ENCODE measurements at regions not wholly inside any gene's neighbourhood (a gene's known extent, or its start where the extent isn't known, plus 50 kb on each side); places are given as distances from the start of the nearest gene placed in this dataset.

- H2AFZ ChIP-seq (ENCODE audit: low read length): no peak overlapping the region
- H3K9me2 ChIP-seq (replicated peaks; ENCODE audit: insufficient read depth, low read length): no peaks in the 10 kb centered on the region
- no peaks in the 10 kb centered on the region for H3K27me3 ChIP-seq (replicated peaks; ENCODE audit: insufficient read depth, low read length)
- H3K4me2 ChIP-seq (ENCODE audit: low read depth, low read length): no peak overlapping the region
- H3K4me1 ChIP-seq (ENCODE audit: low read length): no peaks in the 10 kb centered on the region
- H3K9me3 ChIP-seq (replicated peaks; ENCODE audit: insufficient read depth, low read length): no peaks in the 10 kb centered on the region
- no peaks in the 10 kb centered on the region for H3F3A ChIP-seq (ENCODE audit: insufficient read depth, low read length)
- no peak overlapping the region for H3K27ac ChIP-seq (ENCODE audit: low read length)
- no peak overlapping the region for H3K4me3 ChIP-seq (ENCODE audit: low read length)
- H3K79me2 ChIP-seq (ENCODE audit: low read length): no peaks in the 10 kb centered on the region
- TF ChIP-seq CTCF (IDR thresholded peaks at IDR 0.05; ENCODE audit: low read length) (no peak), EZH2 (optimal IDR thresholded peaks at IDR 0.05; ENCODE audit: low read depth, low read length) (no peak), EZH2phosphoT487 (IDR thresholded peaks at IDR 0.05; ENCODE audit: low read length) (no peak)
- no peaks in the 10 kb centered on the region for H3K36me3 ChIP-seq (replicated peaks; ENCODE audit: insufficient read depth, low read length)
- no peaks in the 10 kb centered on the region for H4K20me1 ChIP-seq (ENCODE audit: insufficient read depth, low read length)
- DNase-seq: no peak
- no peak overlapping the region for H3K9ac ChIP-seq (ENCODE audit: low read length)
Observed at GRCh38 chr16:59907611-59908010, 1173.5 kb upstream of the GOT2 start.

- H2AFZ ChIP-seq (ENCODE audit: low read length): no peak overlapping the region
- H3K4me2 ChIP-seq (ENCODE audit: low read depth, low read length): no peak overlapping the region
- no peaks in the 10 kb centered on the region for H3K27me3 ChIP-seq (replicated peaks; ENCODE audit: insufficient read depth, low read length)
- H3K4me1 ChIP-seq (ENCODE audit: low read length): no peaks in the 10 kb centered on the region
- no peaks in the 10 kb centered on the region for H3K9me2 ChIP-seq (replicated peaks; ENCODE audit: insufficient read depth, low read length)
- H3K79me2 ChIP-seq (ENCODE audit: low read length): no peaks in the 10 kb centered on the region
- no peaks in the 10 kb centered on the region for H3F3A ChIP-seq (ENCODE audit: insufficient read depth, low read length)
- no peak overlapping the region for H3K4me3 ChIP-seq (ENCODE audit: low read length)
- no peak overlapping the region for H3K27ac ChIP-seq (ENCODE audit: low read length)
- TF ChIP-seq CTCF (IDR thresholded peaks at IDR 0.05; ENCODE audit: low read length): no peak
- no peak for TF ChIP-seq EZH2 (optimal IDR thresholded peaks at IDR 0.05; ENCODE audit: low read depth, low read length)
- TF ChIP-seq EZH2phosphoT487 (IDR thresholded peaks at IDR 0.05; ENCODE audit: low read length): no peak
- no peaks in the 10 kb centered on the region for H3K9me3 ChIP-seq (replicated peaks; ENCODE audit: insufficient read depth, low read length)
- H3K36me3 ChIP-seq (replicated peaks; ENCODE audit: insufficient read depth, low read length): no peaks in the 10 kb centered on the region
- H3K9ac ChIP-seq (ENCODE audit: low read length): no peak overlapping the region
- no peak for DNase-seq
- no peaks in the 10 kb centered on the region for H4K20me1 ChIP-seq (ENCODE audit: insufficient read depth, low read length)
Observed at GRCh38 chr16:59905606-59906005, 1171.5 kb upstream of the GOT2 start.

GRCh38 chr16:59905131-59905530 lies 1171.0 kb upstream of the GOT2 start:
- Histone ChIP-seq H3K27ac (ENCODE audit: low read length) (no peak overlapping the region), H3K27me3 (replicated peaks; ENCODE audit: insufficient read depth, low read length) (no peaks in the 10 kb centered on the region), H3K4me2 (ENCODE audit: low read depth, low read length) (no peak overlapping the region), H3K4me1 (ENCODE audit: low read length) (no peaks in the 10 kb centered on the region), H3K9me3 (replicated peaks; ENCODE audit: insufficient read depth, low read length) (no peaks in the 10 kb centered on the region), H3K9ac (ENCODE audit: low read length) (no peak overlapping the region), H3K9me2 (replicated peaks; ENCODE audit: insufficient read depth, low read length) (no peaks in the 10 kb centered on the region), H3K79me2 (ENCODE audit: low read length) (no peaks in the 10 kb centered on the region), H3F3A (ENCODE audit: insufficient read depth, low read length) (no peaks in the 10 kb centered on the region), H3K36me3 (replicated peaks; ENCODE audit: insufficient read depth, low read length) (no peaks in the 10 kb centered on the region), H4K20me1 (ENCODE audit: insufficient read depth, low read length) (no peaks in the 10 kb centered on the region), H3K4me3 (ENCODE audit: low read length) (no peak overlapping the region), H2AFZ (ENCODE audit: low read length) (no peak overlapping the region)
- TF ChIP-seq EZH2phosphoT487 (IDR thresholded peaks at IDR 0.05; ENCODE audit: low read length) (no peak), CTCF (IDR thresholded peaks at IDR 0.05; ENCODE audit: low read length) (no peak), EZH2 (optimal IDR thresholded peaks at IDR 0.05; ENCODE audit: low read depth, low read length) (no peak)
- DNase-seq: no peak
